HL-60 (cell line): ENCODE measurements at regions not wholly inside any gene's neighbourhood (a gene's known extent, or its start where the extent isn't known, plus 50 kb on each side); places are given as distances from the start of the nearest gene placed in this dataset.

Source experiments
- GABPA ChIP-seq: IDR thresholded peaks from 2 replicates; pipeline ENCODE4 v1.6.1; 2012; ENCODE audit warnings: low read depth
- POLR2AphosphoS5 ChIP-seq: IDR thresholded peaks from 2 replicates; pipeline ENCODE4 v1.6.1; 2012; ENCODE audit warnings: low read depth
- SPI1 ChIP-seq: IDR thresholded peaks from 2 replicates; pipeline ENCODE4 v1.6.1; 2012; ENCODE audit warnings: low read depth, mild to moderate bottlenecking, borderline replicate concordance
- TF ChIP-seq, protein P1 (sequence below): IDR thresholded peaks from 2 replicates; pipeline ENCODE4 v1.6.1; 2012; ENCODE audit warnings: low read depth; ENCODE audit not compliant: insufficient replicate concordance
- TF ChIP-seq, protein P2 (sequence below): IDR thresholded peaks from one replicate; pipeline ENCODE4 v1.5.1; 2011; ENCODE audit warnings: low read length, control low read depth, inconsistent platforms; ENCODE audit not compliant: insufficient read depth

DNA sequence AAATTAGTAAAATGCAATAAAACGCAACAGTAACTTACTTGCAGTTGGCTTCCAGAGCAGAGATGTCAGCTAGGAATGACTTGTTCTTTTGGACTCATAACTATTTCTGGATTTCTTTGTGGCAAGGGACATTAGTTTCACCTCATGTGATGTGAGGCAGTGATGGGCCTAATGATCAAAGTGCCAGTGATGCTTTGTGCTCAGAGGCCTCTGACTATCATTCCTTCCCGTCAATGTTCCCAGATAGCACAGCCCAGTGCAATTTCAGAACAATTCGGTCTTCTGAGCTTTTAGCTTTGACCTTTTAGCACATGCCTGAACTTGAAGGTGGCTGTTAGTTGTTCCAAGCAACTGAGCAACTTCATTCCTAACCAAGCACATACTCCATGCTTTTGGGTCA, 596.8 kb downstream of the TFAP2B start:
- no peak for TF ChIP-seq POLR2AphosphoS5
- TF ChIP-seq, protein P1, sequence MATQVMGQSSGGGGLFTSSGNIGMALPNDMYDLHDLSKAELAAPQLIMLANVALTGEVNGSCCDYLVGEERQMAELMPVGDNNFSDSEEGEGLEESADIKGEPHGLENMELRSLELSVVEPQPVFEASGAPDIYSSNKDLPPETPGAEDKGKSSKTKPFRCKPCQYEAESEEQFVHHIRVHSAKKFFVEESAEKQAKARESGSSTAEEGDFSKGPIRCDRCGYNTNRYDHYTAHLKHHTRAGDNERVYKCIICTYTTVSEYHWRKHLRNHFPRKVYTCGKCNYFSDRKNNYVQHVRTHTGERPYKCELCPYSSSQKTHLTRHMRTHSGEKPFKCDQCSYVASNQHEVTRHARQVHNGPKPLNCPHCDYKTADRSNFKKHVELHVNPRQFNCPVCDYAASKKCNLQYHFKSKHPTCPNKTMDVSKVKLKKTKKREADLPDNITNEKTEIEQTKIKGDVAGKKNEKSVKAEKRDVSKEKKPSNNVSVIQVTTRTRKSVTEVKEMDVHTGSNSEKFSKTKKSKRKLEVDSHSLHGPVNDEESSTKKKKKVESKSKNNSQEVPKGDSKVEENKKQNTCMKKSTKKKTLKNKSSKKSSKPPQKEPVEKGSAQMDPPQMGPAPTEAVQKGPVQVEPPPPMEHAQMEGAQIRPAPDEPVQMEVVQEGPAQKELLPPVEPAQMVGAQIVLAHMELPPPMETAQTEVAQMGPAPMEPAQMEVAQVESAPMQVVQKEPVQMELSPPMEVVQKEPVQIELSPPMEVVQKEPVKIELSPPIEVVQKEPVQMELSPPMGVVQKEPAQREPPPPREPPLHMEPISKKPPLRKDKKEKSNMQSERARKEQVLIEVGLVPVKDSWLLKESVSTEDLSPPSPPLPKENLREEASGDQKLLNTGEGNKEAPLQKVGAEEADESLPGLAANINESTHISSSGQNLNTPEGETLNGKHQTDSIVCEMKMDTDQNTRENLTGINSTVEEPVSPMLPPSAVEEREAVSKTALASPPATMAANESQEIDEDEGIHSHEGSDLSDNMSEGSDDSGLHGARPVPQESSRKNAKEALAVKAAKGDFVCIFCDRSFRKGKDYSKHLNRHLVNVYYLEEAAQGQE = no peak
- TF ChIP-seq, protein P2, sequence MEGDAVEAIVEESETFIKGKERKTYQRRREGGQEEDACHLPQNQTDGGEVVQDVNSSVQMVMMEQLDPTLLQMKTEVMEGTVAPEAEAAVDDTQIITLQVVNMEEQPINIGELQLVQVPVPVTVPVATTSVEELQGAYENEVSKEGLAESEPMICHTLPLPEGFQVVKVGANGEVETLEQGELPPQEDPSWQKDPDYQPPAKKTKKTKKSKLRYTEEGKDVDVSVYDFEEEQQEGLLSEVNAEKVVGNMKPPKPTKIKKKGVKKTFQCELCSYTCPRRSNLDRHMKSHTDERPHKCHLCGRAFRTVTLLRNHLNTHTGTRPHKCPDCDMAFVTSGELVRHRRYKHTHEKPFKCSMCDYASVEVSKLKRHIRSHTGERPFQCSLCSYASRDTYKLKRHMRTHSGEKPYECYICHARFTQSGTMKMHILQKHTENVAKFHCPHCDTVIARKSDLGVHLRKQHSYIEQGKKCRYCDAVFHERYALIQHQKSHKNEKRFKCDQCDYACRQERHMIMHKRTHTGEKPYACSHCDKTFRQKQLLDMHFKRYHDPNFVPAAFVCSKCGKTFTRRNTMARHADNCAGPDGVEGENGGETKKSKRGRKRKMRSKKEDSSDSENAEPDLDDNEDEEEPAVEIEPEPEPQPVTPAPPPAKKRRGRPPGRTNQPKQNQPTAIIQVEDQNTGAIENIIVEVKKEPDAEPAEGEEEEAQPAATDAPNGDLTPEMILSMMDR = no peak
- TF ChIP-seq SPI1 = no peak
- TF ChIP-seq GABPA = no peak
